ENCODE measurements at regions not wholly inside any gene's neighbourhood (a gene's known extent, or its start where the extent isn't known, plus 50 kb on each side); places are given as distances from the start of the nearest gene placed in this dataset.
A peak's percentile ranks its signal among the peaks of the same experiment; 100 is the strongest.
"Not testable (repeated sequence)": the region's sequence is repeated elsewhere in the genome, so short reads cannot be mapped to it uniquely, and the experiment has no call there.

DNA sequence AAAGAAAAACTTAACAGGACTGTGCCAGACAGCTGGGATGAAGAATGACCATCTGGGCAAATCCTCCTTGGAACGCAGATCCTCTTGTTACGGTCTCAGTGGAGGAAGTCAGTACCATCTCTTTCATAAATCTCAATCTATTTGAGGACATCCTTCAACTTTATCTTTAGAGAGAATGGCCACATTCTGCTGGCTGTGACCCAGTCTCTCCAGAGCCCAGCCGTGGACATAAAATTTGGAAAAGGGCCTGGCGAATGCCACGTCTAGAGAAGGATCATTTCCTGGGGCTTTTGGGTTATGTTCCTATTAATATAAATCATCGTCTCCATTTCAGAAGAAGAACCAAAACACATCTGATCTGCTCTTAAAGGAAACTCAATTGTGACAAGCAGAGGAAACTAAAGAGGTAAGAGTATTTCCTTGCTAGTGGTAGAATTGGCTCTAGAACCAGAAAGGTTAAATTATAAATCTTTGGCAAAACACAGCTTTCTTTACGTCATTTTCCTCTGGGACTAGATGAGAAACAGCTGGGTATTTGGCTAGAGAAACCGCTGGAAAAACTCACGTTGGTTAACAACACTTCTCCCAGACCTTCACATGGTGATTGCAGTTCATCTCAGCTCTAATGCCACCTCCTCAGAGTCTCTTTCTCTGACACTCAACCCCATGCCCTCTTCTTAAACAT is 164.7 kb downstream of the CHIC2 start:
- no peak for DNase-seq (ENCODE audit: low read depth)
- in situ Hi-C loops (cut with HindIII; ENCODE audit: low pct_unique_long_range_greater_than_20kb, low sequenced_read_pairs): no loop called here

DNA sequence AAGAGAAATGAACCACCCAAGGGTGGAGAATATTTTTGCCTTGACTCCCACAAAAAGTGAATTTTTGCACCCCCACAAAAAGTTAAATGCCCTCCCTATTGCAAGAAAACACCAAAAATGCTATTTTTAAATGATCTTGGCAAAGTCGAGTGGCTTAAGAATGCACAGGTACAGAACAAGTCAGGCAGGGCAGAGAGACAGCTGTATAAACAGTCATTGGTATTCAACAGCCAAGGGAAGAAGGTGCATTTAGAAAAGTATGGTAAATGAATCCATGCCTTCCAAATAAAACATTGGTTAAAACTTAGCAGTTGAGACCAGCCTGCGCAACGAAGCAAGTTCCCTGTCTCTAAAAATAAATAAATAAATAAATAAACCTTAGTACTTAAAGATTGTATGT is 169.3 kb downstream of the CHIC2 start:
- DNase-seq (ENCODE audit: low read depth): no peak
- in situ Hi-C loops (cut with HindIII; ENCODE audit: low pct_unique_long_range_greater_than_20kb, low sequenced_read_pairs): no loop called here

DNA sequence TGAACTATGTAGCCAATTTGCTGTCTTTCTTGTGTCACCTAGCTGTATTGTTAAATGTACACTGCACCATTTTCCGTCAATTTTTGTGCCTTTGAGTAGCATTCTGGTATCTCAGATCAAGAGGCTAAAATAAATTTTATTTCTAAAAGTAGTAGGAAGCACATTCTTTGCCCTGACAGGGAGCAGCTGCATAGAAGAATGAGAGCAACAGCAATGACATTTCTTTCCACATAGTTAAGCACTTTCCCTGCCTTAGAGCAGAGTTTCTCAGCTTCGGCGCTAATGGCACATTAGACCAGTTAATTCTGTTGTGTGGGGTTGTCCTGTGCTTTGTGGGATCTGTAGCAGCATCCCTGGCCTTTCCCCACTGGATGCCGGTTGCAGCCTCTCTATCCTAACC is 173.9 kb downstream of the CHIC2 start:
- no peak for DNase-seq (ENCODE audit: low read depth)
- in situ Hi-C loops (cut with HindIII; ENCODE audit: low pct_unique_long_range_greater_than_20kb, low sequenced_read_pairs): no loop called here

DNA sequence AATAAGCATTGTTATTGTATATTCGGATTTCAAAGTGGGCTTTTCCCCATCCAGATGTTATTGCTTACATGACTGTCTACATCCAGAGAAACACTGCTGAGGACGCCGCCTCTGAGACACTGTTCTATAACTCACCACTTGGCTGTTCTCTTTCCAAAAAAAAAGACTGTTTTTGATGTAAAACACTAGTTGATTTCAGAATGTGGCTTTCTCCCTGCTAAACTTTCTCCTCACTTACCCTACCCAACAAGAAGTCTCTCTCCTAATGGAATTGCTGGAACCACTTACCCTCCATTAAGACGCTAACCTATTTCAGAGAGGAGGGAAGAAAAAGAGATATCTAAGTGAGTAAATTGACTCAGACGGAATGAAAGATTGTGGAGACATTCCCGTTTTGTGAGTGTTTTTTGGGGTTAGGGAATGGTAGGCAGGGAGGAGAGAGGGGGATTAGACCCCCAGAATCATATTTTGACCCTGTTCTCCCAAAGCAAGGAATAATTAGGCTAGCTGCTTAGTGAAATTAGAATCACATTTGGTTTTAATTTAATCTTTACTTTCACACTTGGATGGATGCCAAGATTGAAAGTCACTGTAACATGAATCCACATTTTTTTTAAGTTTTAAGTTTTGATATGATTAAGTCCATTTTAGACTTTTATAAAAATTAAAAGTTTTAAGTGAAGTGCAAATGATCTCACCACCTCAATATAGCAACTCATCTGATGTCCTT is 174.9 kb downstream of the CHIC2 start:
- in situ Hi-C loops (cut with HindIII; ENCODE audit: low pct_unique_long_range_greater_than_20kb, low sequenced_read_pairs): no loop called here
- no peak for DNase-seq (ENCODE audit: low read depth)

DNA sequence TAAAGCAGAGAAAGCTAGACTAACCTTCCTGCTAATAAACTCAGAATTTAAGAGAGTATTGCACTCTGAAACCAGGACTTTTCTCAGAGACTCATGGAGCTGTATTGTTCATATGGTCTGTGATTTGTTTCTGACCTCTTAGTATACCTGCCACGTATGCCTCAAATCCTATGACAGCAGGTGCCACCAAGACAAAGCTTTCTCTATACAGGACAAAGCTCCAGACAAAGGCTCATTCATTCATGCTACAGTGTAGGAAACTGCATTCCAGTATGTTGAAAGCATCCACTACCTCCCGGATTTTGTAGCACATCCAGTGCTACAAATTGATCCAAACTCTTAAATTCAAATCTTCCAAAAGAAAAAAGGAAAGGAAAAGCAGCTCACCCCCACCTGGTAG is 178.3 kb downstream of the CHIC2 start:
- no peak for DNase-seq (ENCODE audit: low read depth)

DNA sequence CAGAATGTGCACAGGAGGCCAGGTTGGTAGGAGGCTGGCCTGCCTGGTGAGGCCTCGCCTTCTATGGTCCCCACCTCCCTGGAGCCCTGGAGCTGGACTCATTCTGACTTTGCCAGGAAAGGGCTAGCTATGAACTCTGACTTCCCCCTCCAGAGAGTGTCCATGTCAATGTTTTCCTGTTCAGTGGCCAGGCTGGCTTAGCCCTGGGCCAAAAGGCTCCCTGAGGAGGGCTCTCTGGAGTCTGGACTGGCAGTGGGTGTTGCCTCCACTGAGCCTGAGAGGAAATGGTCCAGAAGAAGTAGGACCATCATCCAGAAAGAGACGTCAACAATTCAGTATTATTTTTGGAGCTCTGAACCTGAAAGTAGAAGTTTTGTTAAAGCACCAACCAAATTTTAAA is 178.7 kb downstream of the CHIC2 start:
- no peak for DNase-seq (ENCODE audit: low read depth)
- in situ Hi-C loops (cut with HindIII; ENCODE audit: low pct_unique_long_range_greater_than_20kb, low sequenced_read_pairs): no loop called here

More for the DNA sequence above, 178.3 kb downstream of the CHIC2 start:
- in situ Hi-C loops (cut with HindIII; ENCODE audit: low pct_unique_long_range_greater_than_20kb, low sequenced_read_pairs): no loop called here

DNA sequence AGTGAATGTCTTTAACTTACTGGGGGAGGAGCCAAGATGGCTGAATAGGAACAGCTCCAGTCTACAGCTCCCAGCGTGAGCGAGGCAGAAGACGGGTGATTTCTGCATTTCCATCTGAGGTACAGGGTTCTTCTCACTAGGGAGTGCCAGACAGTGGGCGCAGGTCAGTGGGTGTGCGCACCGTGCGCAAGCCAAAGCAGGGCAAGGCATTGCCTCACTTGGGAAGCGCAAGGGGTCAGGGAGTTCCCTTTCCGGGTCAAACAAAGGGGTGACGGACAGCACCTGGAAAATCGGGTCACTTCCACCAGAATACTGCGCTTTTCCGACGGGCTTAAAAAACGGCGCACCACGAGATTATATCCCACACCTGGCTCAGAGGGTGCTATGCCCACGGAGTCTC is 187.3 kb downstream of the CHIC2 start:
- DNase-seq (ENCODE audit: low read depth): not testable (repeated sequence)

DNA sequence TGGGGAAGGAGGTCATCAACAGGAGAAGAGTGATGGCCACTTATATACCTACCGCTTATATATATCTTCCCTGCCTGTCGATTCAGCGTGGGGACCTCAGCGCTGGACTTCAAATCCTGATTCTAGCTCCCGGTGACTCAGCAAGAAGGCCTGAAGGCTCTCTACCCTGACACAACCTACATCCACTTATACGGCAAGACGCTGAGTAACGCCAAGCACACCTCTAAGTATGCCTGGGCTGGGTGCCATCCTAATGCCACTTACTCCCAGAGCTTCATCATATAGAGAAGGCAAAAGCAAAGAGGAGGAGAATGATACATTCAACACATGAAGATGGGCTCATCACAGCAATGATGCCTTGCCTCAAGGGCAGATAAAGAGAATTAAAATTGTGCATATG is 198.3 kb downstream of the CHIC2 start:
- no peak for DNase-seq (ENCODE audit: low read depth)
- in situ Hi-C loops (cut with HindIII; ENCODE audit: low pct_unique_long_range_greater_than_20kb, low sequenced_read_pairs): no loop called here

More for the DNA sequence above, 187.3 kb downstream of the CHIC2 start:
- in situ Hi-C loops (cut with HindIII; ENCODE audit: low pct_unique_long_range_greater_than_20kb, low sequenced_read_pairs): not testable (repeated sequence)

DNA sequence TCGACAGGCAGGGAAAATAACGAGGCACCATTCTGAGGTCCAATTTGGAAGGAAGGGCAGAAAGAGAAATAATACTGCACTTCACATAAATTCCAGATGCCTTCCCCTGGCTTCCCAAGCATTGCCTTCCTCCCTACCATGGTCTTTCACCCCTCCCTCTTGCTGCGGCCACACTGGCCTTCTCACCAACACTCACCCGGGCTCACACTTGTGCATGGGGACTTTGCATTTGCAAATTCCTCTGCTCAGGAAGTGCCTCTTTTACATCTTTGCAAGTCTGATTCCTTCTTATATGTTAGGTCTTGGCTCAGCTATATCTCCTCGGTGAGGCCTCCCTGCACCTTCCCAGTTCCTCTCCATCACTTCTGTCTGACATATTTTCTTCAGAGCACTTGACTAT is 199.4 kb downstream of the CHIC2 start:
- DNase-seq (ENCODE audit: low read depth): no peak
- in situ Hi-C loops (cut with HindIII; ENCODE audit: low pct_unique_long_range_greater_than_20kb, low sequenced_read_pairs): no loop called here

DNA sequence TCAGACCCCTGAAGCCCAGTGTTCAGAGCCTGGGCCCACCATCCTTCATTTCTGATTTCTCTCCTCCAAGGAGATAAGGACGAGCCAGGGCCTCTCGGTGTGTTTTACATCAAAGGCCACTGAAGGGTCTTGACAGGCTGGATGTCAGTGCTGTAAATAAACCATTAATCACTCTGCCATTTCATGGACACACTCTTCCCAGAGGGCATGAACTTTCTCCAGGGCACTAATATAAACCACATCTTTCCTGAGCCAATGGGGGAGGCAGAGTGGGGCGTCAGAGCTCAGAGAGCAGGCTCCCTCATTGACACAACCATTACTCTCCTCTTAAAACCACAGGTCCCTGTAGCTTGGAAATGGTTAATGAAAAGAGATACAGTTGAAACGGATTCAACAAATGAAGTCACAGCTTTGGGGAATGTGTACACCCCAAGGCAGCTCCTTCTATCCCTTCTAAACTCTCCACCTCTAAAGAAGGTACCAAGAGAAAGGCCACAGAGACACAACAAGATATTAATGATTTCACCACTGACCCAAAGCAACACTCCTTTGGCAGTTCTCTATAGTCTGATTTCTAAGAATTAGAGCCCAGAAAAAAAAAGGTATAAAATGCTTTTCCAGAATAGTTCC is 200.6 kb downstream of the CHIC2 start:
- in situ Hi-C loops (cut with HindIII; ENCODE audit: low pct_unique_long_range_greater_than_20kb, low sequenced_read_pairs): no loop called here
- no peak for DNase-seq (ENCODE audit: low read depth)

DNA sequence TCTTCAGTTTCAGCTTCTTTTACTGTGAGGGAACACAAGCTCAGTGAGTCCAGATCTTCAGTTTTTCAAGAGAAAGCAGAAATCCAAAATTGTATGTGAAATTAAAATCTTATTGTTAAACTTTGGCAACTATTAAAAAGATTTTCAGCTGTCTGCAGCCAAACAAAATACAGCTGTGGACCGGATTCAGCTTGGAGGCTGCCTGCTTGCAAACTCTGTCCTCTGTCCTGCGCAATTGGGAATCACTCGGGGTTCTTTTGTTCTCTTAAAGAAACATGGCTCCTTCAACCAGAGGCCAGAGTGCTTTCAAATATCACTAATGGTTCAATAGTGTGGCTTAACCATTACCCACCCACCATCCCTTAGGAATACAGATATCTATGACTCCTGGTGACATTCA is 201.2 kb downstream of the CHIC2 start:
- DNase-seq (ENCODE audit: low read depth): no peak
- in situ Hi-C loops (cut with HindIII; ENCODE audit: low pct_unique_long_range_greater_than_20kb, low sequenced_read_pairs): no loop called here

DNA sequence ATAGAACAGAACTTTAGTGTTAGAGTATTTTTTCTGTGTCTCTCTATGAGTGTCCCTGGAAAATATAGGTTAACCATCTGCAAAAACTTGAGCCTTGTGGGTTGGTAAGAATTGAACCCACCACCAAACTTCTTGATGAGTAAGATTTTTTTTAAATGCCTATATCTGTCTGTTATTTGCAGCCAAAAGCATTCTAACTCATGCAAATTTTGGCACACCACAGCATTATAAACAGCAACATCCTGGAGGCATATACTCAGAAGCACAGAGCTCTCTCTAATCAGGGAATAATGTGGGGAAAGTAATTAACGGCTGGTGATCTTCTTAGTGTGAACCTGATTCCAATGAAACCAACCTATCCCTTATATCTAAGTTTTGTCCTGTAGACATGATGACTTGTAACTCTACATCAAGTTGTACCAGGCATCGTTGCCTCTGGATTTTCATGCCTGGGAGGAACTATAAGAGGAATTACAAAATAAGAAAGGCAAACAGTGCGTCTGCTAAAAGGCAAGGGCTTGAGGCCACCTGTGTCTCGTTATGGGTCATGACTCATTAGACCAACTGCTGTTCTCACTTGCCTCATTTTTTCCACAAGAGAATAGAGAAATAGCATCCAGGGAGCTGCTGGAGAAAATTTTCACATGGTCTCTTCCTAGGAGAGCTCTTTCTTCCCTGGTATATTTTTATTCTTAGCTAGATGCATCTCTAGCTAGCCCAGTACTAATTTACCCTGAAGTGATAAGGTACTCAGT is 202.4 kb downstream of the CHIC2 start:
- in situ Hi-C loops (cut with HindIII; ENCODE audit: low pct_unique_long_range_greater_than_20kb, low sequenced_read_pairs): no loop called here
- no peak for DNase-seq (ENCODE audit: low read depth)

DNA sequence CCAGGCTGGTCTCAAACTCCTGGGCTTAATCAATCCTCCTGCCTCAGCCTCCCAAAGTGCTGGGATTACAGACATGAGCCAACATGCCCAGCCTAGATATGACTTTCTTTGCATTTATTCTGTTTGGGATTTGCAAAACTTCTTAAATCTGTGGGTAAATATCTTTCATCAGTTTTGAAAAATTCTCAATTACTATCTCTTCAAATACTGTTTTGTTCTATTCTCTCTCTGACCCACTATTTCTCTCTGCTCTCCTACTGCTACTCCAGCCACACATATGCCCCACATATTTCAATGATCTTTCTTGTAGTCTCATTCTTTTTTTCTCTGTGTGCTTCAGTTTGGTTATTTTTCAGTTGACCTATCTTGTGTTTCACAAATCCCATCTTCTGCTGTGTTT is 205.1 kb downstream of the CHIC2 start:
- DNase-seq (ENCODE audit: low read depth): no peak
- in situ Hi-C loops (cut with HindIII; ENCODE audit: low pct_unique_long_range_greater_than_20kb, low sequenced_read_pairs): no loop called here

DNA sequence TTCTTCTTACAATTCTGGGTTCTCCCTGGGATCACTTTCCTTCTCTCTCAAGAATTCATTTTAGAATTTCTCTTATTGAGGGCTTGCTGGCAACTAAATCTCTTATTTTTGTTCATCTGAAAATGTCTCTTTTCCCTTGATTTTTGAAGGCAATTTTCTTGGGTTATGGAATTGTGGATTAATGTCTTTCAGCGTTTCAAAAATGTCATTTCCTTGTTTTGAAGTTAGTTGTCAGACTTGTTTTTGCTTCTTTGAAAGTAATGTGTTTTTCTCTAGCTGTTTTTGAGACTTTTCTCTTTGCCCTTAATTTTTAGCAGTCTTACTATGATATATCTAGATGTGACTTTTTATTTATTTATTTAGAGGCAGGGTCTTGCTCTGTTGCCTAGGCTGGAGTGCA is 205.7 kb downstream of the CHIC2 start:
- no peak for DNase-seq (ENCODE audit: low read depth)
- in situ Hi-C loops (cut with HindIII; ENCODE audit: low pct_unique_long_range_greater_than_20kb, low sequenced_read_pairs): no loop called here

DNA sequence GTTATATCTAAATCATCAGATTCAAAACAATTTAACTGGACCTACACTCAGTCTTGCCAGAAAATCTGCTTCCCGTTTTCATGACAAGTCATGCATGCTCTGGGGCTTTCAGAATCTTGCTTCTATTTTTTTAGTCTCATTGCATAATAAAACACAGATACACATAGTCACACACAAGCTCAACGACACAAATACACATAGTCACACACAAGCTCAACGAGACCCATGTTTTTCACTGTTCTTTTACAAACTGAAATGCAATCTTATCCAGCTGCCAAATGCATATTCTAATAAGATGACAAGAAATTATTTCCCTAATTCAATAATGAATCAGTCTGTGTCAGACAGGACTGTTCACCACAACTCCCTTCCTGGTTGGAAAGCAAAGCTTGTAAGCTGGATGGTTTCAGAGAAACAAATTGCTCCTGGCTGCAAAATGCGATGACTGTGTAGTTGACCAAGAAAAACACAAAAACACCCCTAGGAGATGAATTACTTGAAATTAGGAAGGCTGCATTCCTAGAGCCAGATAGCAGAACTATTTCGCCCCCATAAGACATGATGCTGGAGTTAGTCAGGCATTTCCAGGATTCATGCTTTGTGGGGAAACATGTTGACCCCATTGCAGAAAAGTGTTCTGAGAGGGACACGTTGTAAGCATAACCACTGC is 208.7 kb downstream of the CHIC2 start:
- in situ Hi-C loops (cut with HindIII; ENCODE audit: low pct_unique_long_range_greater_than_20kb, low sequenced_read_pairs): no loop called here
- DNase-seq (ENCODE audit: low read depth): no peak

DNA sequence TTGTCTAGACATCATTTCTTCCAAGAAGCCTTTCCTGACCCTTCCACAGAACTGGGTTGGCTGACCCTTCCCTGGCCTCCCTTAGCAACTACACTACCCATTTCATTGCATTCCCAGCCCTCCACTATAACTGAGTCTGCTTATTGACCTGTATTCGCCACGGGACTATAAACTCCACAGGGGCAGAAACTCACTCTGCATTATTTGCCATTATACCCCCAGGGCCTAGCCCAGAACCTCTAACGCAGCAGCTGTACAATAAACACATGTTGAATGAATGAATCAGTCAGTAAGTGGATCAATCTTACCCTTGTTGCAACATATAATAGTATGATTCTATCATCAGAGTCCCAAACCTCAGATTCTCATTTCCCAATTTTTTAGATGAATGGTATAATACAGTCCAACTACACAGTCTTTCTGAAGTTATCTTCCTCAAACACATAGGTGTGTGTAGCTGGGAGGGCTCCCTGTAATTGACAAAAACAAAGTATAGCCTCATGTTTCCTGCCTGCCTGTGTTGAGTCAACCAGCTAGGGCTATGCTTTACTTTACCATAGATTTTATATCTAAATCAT is 209.3 kb downstream of the CHIC2 start:
- in situ Hi-C loops (cut with HindIII; ENCODE audit: low pct_unique_long_range_greater_than_20kb, low sequenced_read_pairs): no loop called here

DNA sequence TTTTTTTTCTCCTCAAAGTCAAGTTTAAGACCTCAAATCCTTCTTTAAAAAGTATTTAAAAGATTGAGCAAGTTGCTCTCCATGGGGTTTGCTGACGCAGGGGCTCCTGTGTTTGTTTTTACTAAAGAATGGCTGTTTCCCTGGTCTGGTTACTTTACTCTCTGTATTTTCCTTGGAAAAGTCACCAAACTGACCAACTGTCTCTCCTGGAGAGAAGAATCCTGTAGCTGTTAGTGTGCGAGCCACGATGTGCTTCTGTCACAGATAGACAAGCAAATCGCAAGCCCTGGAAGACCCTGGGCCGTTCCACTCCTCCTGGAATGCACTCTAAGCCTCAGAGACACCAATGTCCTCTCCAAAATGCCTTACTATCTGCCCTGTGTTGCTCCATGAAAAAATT is 212.1 kb downstream of the CHIC2 start:
- in situ Hi-C loops (cut with HindIII; ENCODE audit: low pct_unique_long_range_greater_than_20kb, low sequenced_read_pairs): no loop called here
- no peak for DNase-seq (ENCODE audit: low read depth)

More for the DNA sequence above, 209.3 kb downstream of the CHIC2 start:
- DNase-seq (ENCODE audit: low read depth): no peak

DNA sequence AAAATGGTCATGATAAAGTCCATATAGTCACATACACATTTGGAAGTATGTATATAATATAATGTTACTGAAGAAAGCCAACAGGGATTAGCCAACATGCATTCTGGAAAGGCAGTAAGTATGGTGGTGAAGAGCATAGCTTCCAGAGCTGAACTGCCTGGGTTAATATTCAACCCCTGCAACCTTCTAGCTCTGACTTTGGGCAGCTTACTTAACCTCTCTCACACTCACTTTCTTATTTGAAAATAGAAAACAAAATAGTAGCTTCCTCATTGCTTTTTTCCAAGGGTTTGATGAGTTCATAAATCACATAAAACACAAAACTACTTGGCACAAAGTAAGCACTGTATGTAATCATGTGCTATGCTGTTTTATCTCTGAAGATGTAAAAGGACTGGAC is 216.4 kb downstream of the CHIC2 start:
- in situ Hi-C loops (cut with HindIII; ENCODE audit: low pct_unique_long_range_greater_than_20kb, low sequenced_read_pairs): no loop called here

More for the DNA sequence above, 216.4 kb downstream of the CHIC2 start:
- peak; percentile 46 for DNase-seq (ENCODE audit: low read depth)
